ENCODE measurements at regions not wholly inside any gene's neighbourhood (a gene's known extent, or its start where the extent isn't known, plus 50 kb on each side); places are given as distances from the start of the nearest gene placed in this dataset.
A peak's percentile ranks its signal among the peaks of the same experiment; 100 is the strongest.

DNA sequence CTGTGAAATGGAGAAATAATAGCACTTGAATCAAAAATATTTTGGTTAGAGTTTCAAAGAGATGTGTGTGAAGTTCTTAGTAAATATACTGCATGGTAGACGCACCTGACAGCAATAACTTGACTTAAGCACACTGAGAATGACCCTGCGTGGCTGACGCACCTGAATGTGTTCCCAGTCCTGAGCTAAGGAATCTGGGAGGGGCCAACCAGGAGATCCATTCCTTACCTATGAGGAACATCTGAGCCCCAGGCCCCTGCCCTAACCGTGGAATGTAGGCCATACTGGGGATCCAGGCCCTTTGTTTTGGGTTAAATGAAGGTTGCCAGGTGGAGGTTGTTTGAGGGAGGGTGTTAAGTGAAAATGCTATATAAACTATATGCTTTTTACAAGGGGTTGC, 284.4 kb downstream of the RBM43 start:
- no peak for DNase-seq (ENCODE audit: low read depth)

DNA sequence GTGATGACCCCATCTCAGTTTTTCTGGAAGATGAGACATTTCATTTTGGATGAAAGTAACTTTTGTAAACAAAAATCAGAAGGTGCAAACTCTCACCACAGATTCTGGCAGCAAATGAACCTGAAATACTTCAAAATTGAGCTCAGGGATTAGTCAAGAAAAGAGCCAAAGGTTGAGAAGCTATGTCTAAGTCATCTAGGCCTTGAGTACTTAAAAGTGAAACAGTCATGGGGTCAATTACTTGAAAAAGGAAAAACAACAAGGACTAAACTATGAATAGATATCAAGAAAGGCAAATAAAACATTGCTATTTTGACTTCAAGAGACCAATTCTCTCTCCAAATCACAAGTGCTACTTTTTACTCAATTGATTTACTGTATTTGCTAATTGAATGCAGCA, 285.1 kb downstream of the RBM43 start:
- no peak for DNase-seq (ENCODE audit: low read depth)

DNA sequence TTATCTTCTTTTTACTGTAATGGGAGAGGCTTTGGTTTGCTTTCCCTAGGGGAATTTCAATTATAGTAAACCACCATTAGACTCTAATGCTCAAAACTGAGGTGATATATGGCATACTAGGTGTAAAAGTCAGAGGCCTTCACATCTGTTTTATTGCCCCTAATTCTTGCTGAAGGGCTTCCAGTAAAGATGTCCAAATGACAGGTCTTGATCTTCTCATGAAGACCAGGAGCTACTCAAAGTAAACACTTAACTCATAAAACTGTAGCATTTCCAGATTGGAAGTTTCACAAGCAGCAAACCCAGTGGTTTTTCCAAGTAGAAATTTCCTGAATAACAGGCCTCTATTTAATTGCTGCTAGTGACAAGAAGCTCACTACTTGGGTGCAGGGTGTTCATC, 286.8 kb downstream of the RBM43 start:
- no peak for DNase-seq (ENCODE audit: low read depth)

GRCh38 chr2:150974234-150974633, 287.4 kb downstream of the RBM43 start:
- DNase-seq (ENCODE audit: low read depth), result no peak

DNA sequence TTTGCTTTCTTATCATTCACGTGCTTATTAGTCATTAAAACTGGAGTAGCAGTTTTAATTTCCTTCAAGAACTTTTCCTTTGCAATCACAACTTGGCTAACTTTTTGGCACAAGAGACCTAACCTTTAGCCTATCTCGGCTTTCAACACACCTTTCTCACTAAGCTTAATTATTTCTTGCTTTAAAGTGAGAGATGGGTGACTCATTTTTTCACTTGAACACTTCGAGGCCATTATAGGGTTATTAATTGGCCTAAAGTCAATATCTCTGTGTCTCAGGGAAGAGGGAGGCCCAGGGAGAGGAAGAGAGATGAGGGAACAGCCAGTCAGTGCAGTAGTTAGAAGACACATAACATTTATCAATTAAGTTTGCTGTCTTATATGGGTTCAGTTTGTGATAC, 289.8 kb downstream of the RBM43 start:
- DNase-seq (ENCODE audit: low read depth), result no peak

DNA sequence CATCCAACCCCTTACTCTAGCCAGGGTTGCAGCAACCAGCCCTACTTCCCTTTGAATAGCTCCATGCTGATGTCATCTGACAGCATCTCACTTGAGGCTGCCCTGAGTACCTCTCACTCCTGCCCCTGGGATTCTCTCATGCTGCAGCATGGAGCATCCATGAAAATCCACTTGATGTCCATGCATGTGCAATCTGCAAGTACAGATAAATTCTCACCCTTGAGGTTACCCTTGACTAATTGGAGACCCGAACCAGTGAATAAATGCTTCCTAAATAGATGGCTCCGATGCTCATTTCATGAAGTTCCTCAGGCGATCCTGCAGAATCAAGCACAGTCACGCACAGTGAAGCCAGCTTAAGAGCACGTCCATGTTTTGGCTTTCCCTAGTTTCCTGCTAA, 298.3 kb downstream of the RBM43 start:
- DNase-seq (ENCODE audit: low read depth), result no peak

DNA sequence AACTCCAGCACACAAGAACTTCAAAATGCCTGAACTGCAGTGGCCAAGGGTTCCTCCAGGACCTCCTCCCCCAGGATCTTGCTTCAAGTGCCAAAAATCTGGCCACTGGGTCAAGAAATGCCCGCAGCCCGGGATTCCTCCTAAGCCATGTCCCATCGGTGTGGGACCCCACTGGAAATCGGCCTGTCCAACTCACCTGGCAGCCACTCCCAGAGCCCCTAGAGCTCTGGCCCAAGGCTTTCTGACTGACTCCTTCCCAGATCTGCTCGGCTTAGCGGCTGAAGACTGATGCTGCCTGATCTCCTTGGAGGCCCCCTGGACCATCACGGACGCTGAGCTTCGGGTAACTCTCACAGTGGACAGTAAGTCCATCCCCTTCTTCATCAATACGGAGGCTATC, 306.4 kb downstream of the RBM43 start:
- no peak for DNase-seq (ENCODE audit: low read depth)

- DNase-seq (ENCODE audit: low read depth), result no peak
Observed at GRCh38 chr2:150946831-150947230, 314.8 kb downstream of the RBM43 start.

DNA sequence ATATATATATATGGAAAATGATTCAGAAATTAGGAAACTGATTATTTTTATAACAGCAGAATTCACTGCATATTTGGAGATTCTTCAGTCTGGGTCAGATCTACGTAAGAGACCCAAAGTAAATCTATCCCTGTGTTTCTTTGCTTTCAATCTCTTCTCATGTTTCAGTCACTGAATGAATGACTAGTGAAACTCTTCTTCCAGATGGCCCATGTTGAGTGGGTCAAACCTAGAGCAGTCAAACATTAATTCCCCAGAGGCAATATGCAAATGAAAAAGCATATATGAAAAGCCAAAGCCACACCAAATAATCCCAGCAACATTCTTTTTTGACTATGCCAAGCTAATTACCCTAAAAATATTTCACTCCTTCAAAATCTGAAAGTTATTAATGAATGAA, 317.3 kb downstream of the RBM43 start:
- no peak for DNase-seq (ENCODE audit: low read depth)

GRCh38 chr2:150939087-150939486, 322.6 kb downstream of the RBM43 start:
- DNase-seq (ENCODE audit: low read depth), result no peak

DNA sequence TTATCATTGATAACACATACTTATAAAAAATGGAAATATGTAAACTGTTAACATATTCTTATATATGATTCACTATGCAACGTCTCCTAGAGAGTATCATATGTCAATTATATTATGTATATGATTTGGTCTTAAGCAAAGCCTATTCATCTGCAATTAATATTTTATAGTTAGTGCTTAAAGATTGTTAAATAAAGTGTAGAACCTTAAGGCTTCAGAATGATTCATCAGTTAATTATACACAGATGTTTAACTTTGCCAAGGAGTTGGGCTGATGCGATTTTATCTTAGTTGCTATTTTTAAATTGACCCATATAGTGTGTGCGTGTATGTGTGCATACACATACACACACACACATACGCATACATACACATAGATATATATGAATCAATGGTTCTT, 323.1 kb downstream of the RBM43 start:
- no peak for DNase-seq (ENCODE audit: low read depth)

GRCh38 chr2:150937030-150937429, 324.6 kb downstream of the RBM43 start:
- no peak for DNase-seq (ENCODE audit: low read depth)

GRCh38 chr2:150931451-150931850, 330.2 kb downstream of the RBM43 start:
- no peak for DNase-seq (ENCODE audit: low read depth)

DNA sequence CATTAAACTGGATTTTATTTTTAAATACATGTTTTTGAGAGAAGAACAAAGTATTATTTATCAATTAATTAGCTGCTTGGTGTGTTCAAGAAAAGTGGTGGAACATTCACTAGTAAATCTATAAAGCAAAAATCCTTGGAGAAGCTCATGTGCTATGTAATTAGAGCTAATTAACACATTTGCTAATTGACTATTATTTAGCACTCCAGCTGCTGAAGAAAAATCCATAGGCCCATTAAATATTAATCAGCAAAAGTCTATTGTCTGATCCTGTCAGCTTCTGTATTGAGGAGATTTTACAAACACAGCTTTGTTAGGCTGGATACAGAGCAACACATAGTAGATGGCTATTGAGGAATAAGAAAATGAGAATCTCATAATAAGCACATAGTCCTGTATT, 336.1 kb downstream of the RBM43 start:
- DNase-seq (ENCODE audit: low read depth), result no peak

GRCh38 chr2:150924878-150925277, 336.8 kb downstream of the RBM43 start:
- no peak for DNase-seq (ENCODE audit: low read depth)

GRCh38 chr2:150919901-150920300, 341.8 kb downstream of the RBM43 start:
- no peak for DNase-seq (ENCODE audit: low read depth)

DNA sequence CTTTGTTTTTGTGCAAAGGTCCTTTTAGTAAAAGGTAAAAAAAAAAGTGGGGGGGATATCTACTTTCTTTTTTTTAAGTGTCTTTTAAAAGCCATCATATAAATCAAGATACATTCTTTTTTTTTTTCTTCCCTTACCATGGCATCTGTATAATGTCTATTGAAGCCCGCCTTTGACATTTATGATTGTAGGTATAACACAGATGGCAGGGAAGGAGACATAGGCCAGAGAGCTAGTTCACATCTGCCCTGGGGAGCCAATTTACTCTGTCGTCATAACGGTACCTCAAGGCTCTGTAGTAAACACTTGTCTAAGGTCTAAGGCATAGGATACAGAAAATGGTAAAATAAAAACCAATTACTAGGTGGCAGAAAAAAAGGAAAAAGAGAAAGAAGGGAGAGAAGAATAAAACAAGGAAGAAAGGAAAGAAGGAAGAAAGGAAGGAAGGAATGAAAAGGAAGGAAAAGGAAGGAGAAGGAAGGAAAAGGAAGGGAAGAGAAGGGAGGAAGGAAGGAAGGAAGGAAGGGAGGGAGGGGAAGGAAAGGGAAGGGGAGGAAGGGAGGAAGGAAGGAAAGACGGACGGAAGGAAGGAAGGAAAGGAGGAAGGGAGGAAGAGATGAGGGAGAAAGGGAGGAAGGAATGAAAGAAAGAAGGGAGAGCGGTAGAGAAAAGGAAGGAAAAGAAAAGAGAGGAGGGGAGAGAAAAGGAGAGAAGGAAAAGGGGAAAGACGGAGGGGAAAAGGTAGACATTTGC, 343.5 kb downstream of the RBM43 start:
- DNase-seq (ENCODE audit: low read depth), result no peak

DNA sequence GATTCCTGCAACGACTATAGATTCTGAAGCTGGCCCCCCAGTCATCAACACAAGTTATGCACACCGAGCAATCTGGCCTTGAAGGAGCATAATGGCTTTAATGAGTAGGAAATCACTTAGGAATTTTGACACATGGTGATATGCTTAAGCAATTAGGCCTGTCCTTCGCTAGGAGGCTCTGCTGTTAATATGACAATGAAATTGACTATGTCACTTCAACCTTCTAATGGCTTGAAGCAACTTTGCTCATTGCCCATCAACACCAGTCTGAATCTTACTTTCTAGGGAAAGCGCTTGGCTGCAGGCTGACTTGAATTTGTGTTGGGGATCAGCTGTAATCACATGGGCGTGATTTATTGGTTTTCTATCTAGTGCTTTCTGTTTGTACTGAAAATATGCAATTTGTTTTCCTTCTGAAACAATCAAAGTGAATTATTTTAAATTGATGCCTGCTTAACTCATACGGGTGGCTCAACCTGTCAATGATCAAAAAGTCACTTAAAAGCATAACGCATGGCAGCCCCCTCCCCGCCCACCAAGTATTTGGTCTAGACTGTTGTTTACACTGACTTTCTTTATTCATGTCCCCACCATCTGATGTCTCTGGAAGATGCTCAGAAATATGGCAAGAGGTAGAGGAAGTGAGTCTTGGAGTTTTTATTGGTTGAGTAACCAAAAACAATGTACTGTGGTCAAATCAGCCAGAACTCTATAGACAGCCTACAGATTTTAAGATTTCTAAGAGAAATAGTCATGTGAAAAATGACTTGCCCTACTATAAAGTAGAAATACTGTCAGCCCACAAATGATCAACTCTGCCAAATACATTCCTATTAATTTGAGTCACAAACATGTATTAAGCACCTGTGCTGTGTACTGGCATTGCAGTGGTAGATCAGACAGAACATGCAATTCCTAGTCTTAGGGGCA, 344.9 kb downstream of the RBM43 start:
- DNase-seq (ENCODE audit: low read depth), result no peak

GRCh38 chr2:150911766-150912280, 349.8 kb downstream of the RBM43 start:
- peak; percentile 53 for DNase-seq (ENCODE audit: low read depth)

DNA sequence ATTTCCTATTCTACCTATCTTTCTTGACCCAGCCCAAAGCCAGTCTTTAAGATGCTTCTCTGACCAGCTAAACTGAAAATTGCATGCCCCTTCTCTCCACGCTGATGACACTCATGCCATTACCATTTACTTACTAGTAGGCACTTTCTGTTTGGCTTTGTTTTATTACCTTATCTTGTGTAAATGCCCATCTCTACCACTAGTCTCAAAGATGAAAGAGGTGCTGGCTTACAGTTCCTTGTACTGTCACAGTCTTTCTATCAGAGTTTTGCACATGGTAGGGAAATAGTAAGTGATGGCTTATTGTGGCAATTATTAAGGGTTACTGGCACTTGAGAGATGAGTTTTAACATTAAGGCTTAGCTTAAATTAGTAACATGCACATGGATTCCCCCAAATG, 352.1 kb downstream of the RBM43 start:
- no peak for DNase-seq (ENCODE audit: low read depth)

GRCh38 chr2:150909090-150909489, 352.6 kb downstream of the RBM43 start:
- no peak for DNase-seq (ENCODE audit: low read depth)

DNA sequence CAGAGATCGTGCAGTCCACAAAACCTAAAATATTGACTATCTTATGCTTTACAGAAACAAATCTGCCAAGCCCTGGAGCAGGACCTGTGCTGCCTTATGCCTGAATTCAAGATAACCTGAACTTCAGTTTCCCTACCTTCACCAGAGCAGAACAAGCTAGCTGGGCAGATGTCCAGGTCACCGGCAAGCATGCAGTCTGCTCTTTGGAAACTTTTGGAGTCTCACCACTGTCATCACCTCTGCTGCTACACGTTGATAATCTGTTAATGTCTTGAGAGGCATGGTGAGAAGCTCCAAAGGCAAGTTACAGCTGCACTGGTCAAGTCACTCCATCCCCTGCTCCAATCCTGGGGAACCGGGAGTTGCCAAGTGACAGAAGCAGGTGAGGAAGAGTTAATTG, 354.2 kb downstream of the RBM43 start:
- DNase-seq (ENCODE audit: low read depth), result no peak

DNA sequence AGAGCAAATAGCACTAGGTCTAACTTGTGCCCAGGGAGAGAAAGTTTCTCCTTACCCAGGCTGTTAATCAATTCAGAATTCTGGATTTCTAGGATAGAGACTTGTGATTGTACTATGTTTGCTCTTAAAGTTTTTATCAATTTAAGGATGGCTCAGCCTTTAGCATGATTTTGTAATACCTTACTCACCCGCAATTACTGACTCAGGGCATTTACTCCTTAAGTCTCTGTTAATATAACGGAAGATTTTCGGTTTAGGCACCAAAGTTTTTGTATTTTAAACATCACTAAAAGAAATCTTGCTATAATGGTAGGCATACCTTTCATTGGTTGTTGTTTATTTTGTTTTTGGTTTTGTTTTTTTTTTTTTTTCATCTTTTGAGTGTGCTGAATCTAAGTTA, 358.2 kb downstream of the RBM43 start:
- DNase-seq (ENCODE audit: low read depth), result no peak

All from Daoy (cell line).